Osteoblast (primary cell): ENCODE measurements at regions not wholly inside any gene's neighbourhood (a gene's known extent, or its start where the extent isn't known, plus 50 kb on each side); places are given as distances from the start of the nearest gene placed in this dataset.

ENCODE experiments used
- DNase-seq: peaks from one replicate; pipeline ENCODE4 v3.0.0; 2011; ENCODE audit warnings: low spot score, mixed read lengths; ENCODE audit not compliant: insufficient read length; ENCODE audit errors: missing footprints
- H2AFZ ChIP-seq: 2 replicates; pipeline ENCODE4 v1.6.0; 2011; ENCODE audit warnings: mild to moderate bottlenecking, low read length
- H3K27ac ChIP-seq: 2 replicates; pipeline ENCODE4 v1.5.1; 2011; ENCODE audit warnings: mild to moderate bottlenecking, low read depth, low read length, moderate library complexity
- H3K27me3 ChIP-seq: 2 replicates; pipeline ENCODE4 v1.6.0; 2012; ENCODE audit warnings: mild to moderate bottlenecking, control low read depth, inconsistent platforms, low read length, moderate library complexity; ENCODE audit not compliant: insufficient read depth
- H3K36me3 ChIP-seq: 2 replicates; pipeline ENCODE4 v1.5.1; 2011; ENCODE audit warnings: mild to moderate bottlenecking, low read length, control low read depth, moderate library complexity; ENCODE audit not compliant: insufficient read depth
- H3K4me1 ChIP-seq: 2 replicates; pipeline ENCODE4 v1.5.1; 2011; ENCODE audit warnings: mild to moderate bottlenecking, low read length, control low read depth, moderate library complexity; ENCODE audit not compliant: insufficient read depth
- H3K4me2 ChIP-seq: 2 replicates; pipeline ENCODE4 v1.6.0; 2011; ENCODE audit warnings: mild to moderate bottlenecking, low read length; ENCODE audit not compliant: insufficient read depth
- H3K4me3 ChIP-seq: fragments of 200-600 bp; sonication (generic); 3 replicates; pipeline ENCODE4 v1.5.1; 2012; ENCODE audit warnings: mild to moderate bottlenecking, low read length, inconsistent platforms; ENCODE audit not compliant: insufficient read depth
- H3K79me2 ChIP-seq: 2 replicates; pipeline ENCODE4 v1.6.0; 2012; ENCODE audit warnings: mild to moderate bottlenecking, low read length, control low read depth, inconsistent platforms; ENCODE audit not compliant: insufficient read depth
- H3K9me3 ChIP-seq: 2 replicates; pipeline ENCODE4 v1.5.1; 2011; ENCODE audit warnings: low read depth, low read length, control low read depth
- H4K20me1 ChIP-seq: 2 replicates; pipeline ENCODE4 v1.6.0; 2012; ENCODE audit warnings: mild to moderate bottlenecking, low read length, control low read depth; ENCODE audit not compliant: insufficient read depth
- TF ChIP-seq, protein P1 (sequence below): IDR thresholded peaks from 2 replicates; pipeline ENCODE4 v1.5.1; 2011; ENCODE audit warnings: mild to moderate bottlenecking, low read depth, low read length, moderate library complexity; ENCODE audit errors: extremely low read depth

DNA sequence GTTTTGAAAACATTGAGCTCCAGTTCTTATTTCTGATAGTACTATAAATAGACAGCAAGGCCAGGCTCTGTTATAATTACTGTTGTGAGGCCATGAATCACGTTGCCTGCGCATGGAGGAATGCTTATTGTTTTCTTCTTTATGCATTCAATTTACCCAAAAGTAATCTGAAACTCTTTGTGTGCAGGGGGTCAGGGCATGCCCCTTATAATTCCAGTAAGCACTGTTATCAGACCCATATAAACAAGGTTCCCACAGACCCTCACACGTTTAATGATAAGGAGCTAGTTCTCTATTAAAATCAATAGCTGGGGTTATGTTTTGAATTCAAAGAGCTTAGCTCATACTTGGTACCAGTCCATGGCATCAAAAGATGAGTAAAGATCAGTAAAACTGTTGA lies 174.8 kb upstream of the ARG1 start:
- no peak overlapping the region for H3K27ac ChIP-seq
- H3K4me3 ChIP-seq, result no peak overlapping the region
- H3K27me3 ChIP-seq, result no peaks in the 10 kb centered on the region
- no peaks in the 10 kb centered on the region for H4K20me1 ChIP-seq
- no peak overlapping the region for H3K4me2 ChIP-seq
- no peak overlapping the region for H2AFZ ChIP-seq
- H3K36me3 ChIP-seq, result no peaks in the 10 kb centered on the region
- TF ChIP-seq, protein P1, sequence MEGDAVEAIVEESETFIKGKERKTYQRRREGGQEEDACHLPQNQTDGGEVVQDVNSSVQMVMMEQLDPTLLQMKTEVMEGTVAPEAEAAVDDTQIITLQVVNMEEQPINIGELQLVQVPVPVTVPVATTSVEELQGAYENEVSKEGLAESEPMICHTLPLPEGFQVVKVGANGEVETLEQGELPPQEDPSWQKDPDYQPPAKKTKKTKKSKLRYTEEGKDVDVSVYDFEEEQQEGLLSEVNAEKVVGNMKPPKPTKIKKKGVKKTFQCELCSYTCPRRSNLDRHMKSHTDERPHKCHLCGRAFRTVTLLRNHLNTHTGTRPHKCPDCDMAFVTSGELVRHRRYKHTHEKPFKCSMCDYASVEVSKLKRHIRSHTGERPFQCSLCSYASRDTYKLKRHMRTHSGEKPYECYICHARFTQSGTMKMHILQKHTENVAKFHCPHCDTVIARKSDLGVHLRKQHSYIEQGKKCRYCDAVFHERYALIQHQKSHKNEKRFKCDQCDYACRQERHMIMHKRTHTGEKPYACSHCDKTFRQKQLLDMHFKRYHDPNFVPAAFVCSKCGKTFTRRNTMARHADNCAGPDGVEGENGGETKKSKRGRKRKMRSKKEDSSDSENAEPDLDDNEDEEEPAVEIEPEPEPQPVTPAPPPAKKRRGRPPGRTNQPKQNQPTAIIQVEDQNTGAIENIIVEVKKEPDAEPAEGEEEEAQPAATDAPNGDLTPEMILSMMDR, result no peak
- peaks cover 4% of the 10 kb centered on the region for H3K9me3 ChIP-seq
- H3K4me1 ChIP-seq, result peaks cover 15% of the 10 kb centered on the region
- H3K79me2 ChIP-seq, result no peaks in the 10 kb centered on the region
- DNase-seq, result no peak

DNA sequence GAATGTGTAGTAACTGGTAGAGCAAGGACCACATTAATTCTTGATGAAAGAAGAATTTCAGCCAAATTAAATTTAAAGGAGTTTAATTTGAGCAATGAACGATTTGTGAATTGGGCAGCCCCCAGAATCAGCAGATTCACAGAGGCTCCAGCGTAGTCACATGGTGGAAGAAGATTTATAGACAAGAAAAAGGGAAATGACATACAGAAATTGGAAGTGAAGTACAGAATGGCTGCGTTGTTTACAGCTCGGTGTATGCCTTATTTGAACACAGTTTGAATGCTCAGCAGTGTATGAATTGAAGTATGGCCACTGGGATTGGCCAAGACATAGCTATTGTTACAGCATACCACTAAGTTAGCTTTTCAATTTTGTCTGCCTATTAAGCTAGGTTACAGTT lies 173.6 kb upstream of the ARG1 start:
- peak overlapping the region; percentile 17 for H2AFZ ChIP-seq
- no peaks in the 10 kb centered on the region for H3K79me2 ChIP-seq
- TF ChIP-seq, protein P1, result no peak
- H3K4me2 ChIP-seq, result no peak overlapping the region
- no peak overlapping the region for H3K4me3 ChIP-seq
- no peaks in the 10 kb centered on the region for H4K20me1 ChIP-seq
- no peaks in the 10 kb centered on the region for H3K27me3 ChIP-seq
- peaks cover 15% of the 10 kb centered on the region for H3K4me1 ChIP-seq
- peaks cover 4% of the 10 kb centered on the region for H3K9me3 ChIP-seq
- no peak for DNase-seq
- no peaks in the 10 kb centered on the region for H3K36me3 ChIP-seq
- peak overlapping the region; percentile 73 for H3K27ac ChIP-seq

GRCh38 chr6:131400054-131400778 lies 172.8 kb upstream of the ARG1 start:
- TF ChIP-seq, protein P1, result no peak
- Histone ChIP-seq H2AFZ (peak overlapping the region; percentile 74), H3K4me1 (peaks cover 15% of the 10 kb centered on the region), H3K27ac (peak overlapping the region; percentile 73), H3K4me2 (peak overlapping the region; percentile 34), H3K9me3 (peaks cover 4% of the 10 kb centered on the region), H3K79me2 (no peaks in the 10 kb centered on the region), H3K36me3 (no peaks in the 10 kb centered on the region), H3K4me3 (no peak overlapping the region), H3K27me3 (no peaks in the 10 kb centered on the region), H4K20me1 (no peaks in the 10 kb centered on the region)
- peak; percentile 79 for DNase-seq

- Histone ChIP-seq H3K9me3 (peaks cover 4% of the 10 kb centered on the region), H4K20me1 (no peaks in the 10 kb centered on the region), H3K27ac (peak overlapping the region; percentile 73), H3K4me3 (no peak overlapping the region), H3K79me2 (no peaks in the 10 kb centered on the region), H3K36me3 (no peaks in the 10 kb centered on the region), H3K4me2 (no peak overlapping the region), H3K27me3 (no peaks in the 10 kb centered on the region), H3K4me1 (peaks cover 15% of the 10 kb centered on the region), H2AFZ (peak overlapping the region; percentile 28)
- TF ChIP-seq, protein P1, result no peak
- DNase-seq, result no peak
These were observed 172.1 kb upstream of the ARG1 start for GRCh38 chr6:131400779-131401496.
